C4-2B (cell line): ENCODE measurements at regions not wholly inside any gene's neighbourhood (a gene's known extent, or its start where the extent isn't known, plus 50 kb on each side); places are given as distances from the start of the nearest gene placed in this dataset.

Experiments
- CTCF ChIP-seq: fragments of 450-650 bp; conservative IDR thresholded peaks from 2 replicates; pipeline ENCODE4 v1.5.1; 2017; ENCODE audit warnings: mild to moderate bottlenecking
- ZFX ChIP-seq: fragments of 450-650 bp; IDR thresholded peaks from 2 replicates; pipeline ENCODE4 v1.6.1; 2017

GRCh38 chr1:95742591-95743089, 508.6 kb downstream of the RWDD3 start:
- TF ChIP-seq CTCF (no peak), ZFX (no peak)
